ENCODE measurements at regions not wholly inside any gene's neighbourhood (a gene's known extent, or its start where the extent isn't known, plus 50 kb on each side); places are given as distances from the start of the nearest gene placed in this dataset.

DNA sequence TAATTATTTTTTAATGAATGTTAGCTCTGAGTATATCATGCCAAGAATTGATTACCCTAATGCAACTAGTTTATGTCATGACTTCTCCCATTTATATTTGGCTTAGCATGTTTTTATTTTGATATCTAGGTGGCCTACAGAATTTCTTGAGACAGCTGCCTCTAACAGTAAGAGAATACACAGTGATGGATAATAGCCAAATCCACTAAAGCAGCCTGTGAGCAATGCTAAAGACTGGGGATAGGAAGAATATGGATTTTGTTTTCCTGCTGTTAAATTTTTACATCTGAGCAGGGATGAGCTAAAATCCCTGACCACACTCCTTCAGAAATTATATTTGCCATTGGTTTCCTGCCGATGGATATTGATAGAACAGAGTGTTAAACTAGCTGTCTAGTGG, 149.3 kb upstream of the TGFBR2 start:
- TF ChIP-seq, protein P1, sequence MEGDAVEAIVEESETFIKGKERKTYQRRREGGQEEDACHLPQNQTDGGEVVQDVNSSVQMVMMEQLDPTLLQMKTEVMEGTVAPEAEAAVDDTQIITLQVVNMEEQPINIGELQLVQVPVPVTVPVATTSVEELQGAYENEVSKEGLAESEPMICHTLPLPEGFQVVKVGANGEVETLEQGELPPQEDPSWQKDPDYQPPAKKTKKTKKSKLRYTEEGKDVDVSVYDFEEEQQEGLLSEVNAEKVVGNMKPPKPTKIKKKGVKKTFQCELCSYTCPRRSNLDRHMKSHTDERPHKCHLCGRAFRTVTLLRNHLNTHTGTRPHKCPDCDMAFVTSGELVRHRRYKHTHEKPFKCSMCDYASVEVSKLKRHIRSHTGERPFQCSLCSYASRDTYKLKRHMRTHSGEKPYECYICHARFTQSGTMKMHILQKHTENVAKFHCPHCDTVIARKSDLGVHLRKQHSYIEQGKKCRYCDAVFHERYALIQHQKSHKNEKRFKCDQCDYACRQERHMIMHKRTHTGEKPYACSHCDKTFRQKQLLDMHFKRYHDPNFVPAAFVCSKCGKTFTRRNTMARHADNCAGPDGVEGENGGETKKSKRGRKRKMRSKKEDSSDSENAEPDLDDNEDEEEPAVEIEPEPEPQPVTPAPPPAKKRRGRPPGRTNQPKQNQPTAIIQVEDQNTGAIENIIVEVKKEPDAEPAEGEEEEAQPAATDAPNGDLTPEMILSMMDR (optimal IDR thresholded peaks at IDR 0.05 in 1 of 3, IDR thresholded peaks at IDR 0.05 in 1 of 3, conservative IDR thresholded peaks at IDR 0.05 in 1 of 3; ENCODE audit: extremely low read depth in 1 of 3, insufficient read depth in 2 of 3, low read length in 3 of 3), result no peak
- no peak for TF ChIP-seq EZH2 (IDR thresholded peaks at IDR 0.05; ENCODE audit: low read length)
